Stimulated activated naive CD4-positive, alpha-beta T cell (primary cell): ENCODE measurements at regions not wholly inside any gene's neighbourhood (a gene's known extent, or its start where the extent isn't known, plus 50 kb on each side); places are given as distances from the start of the nearest gene placed in this dataset.

Experiments
- DNase-seq, 6 experiments: peaks; one replicate each; lab custom pipeline; 2025; lab: John Stamatoyannopoulos, UW

- no peak for DNase-seq
These were observed 210.0 kb upstream of the PPP2R2D start for GRCh38 chr10:131690805-131691239.

DNA sequence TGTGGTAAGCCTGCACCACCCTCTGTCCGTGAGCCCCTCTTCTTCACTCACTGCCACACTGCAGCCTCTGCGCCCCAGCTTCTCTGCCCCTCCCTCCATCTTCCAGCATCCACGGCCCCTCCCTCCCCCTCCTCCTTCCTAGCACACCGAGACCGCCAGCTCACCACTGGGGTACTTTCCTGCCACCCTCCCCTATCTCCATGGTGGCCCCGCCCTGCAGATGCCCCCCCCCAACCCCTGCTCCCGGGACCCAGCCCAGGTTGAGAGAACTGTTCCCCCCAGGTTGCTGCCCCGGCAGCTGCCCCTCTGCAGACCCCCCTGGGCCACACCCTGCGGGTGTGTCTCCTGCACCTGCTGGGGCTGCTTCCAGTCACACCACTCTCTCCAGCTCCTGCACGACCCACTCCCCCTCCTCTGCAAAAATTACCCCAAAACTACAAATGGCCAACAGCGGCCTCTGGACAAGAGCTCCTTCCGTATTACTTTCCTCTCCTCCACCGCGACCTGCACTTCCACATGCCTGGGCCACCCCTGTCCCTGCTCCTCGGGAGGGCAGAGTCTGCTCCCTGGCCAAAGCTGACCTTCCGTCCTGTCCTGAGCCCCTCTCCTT is 209.2 kb upstream of the PPP2R2D start:
- DNase-seq, result no peak

DNA sequence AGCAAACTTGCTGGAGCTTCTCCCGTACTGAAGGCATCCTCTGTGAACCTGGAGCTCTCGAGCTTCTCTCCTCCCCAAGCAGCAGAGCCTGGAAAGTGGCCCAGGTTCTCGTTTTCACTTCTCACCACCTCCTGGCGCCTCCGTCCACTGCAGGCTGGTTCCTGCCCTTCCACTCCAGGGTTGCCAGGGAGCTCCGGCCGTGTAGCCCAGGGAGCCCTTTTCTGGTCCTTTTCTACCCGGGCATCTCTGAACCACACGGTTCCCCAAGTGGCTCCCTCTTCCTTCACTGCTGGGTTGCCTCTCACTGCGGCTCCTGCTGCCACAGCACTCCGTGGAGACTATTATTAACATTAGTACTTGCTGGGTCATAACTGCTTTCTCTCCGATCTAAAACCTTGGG is 208.6 kb upstream of the PPP2R2D start:
- DNase-seq, result no peak

DNA sequence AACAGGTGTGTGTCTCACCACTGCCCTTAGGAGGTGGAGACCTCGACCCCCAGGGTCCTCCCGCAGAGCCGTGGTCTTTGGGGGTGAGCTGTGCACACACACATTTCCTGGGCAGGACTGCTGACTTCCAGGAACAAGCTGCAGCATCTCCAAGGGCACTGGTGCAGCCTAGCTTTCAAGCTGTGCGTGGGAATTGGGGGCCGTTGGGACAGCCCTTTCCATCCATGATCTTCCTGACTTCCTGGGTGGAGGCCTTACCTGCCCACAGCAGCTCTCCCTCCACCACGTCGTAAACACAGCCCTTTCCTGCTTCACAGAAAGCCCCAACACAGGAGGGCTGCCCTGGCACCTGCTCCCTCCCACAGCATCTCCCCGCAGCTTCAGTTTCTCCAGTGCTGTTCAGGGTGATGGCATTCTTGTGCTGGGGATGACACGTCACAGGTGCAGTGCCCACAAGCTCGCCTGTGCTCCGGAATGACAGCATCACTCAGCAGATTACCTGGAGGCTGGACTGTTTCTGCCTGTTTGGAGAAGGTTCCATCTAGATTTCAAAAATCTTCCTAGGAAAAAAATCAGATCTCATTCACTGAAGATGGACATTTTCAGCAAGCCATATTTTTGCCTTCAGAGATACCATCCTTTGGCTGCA is 208.0 kb upstream of the PPP2R2D start:
- no peak for DNase-seq

DNA sequence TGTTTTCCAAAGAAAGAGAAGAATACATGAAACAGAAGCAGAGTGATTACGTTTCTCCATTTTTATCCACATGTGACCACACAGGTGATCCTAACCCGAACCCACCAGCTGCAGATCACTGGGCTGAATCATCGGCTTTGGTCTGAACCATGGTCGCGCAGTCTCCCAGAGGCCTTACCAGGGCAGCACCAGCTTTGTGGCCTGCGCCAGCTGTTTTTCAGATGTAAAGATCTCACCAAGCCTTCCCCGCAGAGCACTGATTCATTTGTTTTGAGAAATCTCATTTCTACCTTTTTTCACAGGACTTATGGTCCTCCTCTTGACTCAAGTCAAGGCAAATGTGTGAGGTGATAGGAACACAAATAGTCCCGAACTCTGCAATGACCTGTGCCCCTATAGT is 207.0 kb upstream of the PPP2R2D start:
- DNase-seq, result no peak

GRCh38 chr10:131694168-131694780 is 206.5 kb upstream of the PPP2R2D start:
- no peak for DNase-seq

DNA sequence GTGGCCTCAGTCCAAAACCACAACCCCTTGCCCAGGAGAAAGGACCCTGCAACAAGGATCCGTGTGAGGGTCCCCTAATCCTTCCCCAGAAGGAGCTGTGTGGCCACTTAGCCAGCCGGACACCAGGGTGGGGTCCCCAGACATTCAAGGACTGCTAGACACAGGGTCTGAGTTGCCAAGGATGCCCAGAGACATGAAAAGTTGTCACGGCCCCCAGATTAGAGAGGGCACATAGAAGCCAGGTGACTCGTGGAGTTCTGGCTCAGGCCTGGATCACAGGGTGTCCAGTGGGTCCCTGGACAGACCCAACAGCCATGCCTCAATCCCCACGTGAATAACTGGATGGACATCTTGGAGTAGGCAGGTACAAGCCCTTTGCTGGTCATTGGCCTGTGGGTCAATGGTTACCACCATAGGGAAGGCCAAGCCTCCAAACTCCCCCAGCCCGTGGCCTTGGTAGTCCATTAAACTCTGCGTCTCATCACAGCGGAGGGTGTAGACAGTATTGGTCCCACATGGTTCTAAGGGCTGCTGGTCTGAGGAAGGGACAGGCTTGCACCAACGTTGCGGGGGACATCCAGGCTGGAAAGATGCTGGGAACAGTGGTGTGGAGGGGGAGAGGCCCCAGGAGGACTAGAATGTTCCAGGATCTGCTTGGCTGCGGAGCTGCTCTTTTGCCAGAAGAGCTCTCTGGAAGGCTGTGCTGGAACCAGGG is 205.9 kb upstream of the PPP2R2D start:
- DNase-seq, result no peak

DNA sequence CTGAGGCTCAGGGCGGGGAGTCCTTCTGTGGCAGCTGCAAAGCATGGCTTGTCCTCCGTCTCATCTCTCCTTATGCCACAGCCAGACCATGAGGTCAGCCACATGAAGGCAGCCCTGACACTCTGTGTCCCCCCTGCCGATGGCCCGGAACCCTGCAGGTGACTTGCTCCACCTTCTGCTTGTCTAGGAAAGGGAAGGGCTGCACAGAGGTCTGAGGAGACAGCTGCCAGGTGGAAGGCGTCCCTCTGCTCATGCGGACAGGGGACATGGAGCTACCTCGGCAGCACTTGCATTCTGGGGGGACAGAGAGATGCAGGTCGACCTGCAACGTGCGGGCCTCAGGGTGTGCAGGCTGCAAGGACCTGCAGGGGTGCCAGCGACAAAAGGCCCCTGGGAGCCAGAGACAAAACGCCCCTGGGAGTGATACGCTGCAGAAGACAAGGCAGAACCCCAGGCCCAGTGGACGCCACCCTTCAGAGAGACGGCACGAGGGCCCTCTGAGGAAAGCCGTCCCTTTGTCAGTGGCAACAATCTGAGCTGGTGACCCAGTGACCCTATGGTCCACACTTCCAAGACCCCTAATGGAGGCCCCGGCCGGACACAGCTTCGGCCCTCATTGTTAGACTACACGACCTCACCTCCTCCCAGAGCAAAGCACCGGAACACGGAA is 205.2 kb upstream of the PPP2R2D start:
- DNase-seq, result no peak

DNA sequence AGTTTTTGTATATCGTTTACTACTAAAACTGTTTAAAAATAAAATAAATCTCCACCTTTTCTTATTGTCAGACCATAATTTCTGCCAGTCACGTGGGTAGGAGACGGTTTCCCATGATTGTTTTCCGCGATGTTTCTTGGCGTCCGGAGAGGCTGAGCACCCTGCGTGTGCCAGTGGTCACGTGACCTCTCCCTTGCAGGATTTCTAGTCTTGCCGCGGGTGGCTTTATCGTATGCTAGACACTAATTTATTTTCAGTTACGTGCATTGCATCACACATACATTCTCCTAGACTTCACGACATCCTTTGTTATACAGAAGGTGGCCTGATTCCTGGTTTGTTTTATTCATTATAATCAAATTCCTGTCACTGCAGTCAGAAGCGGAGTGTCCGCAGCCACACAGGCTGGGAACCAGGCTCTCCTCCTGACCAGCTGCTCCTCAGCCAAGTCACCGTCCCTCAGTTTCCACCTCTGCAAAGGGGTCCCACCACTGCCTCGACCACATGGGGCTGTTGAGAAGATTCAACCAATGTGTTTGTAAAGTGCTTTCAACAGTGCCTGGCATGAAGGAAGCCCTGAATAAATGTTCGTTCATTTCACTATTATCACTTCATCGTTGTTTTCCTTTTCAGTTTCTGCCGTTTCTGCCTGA is 203.2 kb upstream of the PPP2R2D start:
- no peak for DNase-seq

- DNase-seq, result no peak
These were observed 202.6 kb upstream of the PPP2R2D start for GRCh38 chr10:131698232-131698631.

DNA sequence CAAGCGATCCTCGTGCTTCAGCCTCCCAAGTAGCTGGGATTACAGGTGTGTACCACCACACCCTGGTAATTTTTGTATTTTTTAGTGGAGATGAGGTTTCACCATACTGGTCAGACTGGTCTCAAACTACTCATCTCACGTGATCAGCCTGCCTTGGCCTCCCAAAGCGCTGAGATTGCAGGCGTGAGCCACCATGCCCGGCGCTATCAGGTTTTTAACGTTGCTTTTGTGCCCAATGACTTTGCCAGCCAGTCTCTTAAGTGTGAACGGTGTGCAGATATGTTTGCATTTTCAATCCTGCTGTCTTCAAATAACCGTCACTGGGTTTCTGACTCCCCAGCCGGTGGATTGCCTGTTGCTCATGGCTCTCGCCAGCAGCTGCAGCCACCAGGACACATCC is 201.8 kb upstream of the PPP2R2D start:
- DNase-seq, result no peak

- no peak for DNase-seq
These were observed 200.8 kb upstream of the PPP2R2D start for GRCh38 chr10:131700032-131700431.

DNA sequence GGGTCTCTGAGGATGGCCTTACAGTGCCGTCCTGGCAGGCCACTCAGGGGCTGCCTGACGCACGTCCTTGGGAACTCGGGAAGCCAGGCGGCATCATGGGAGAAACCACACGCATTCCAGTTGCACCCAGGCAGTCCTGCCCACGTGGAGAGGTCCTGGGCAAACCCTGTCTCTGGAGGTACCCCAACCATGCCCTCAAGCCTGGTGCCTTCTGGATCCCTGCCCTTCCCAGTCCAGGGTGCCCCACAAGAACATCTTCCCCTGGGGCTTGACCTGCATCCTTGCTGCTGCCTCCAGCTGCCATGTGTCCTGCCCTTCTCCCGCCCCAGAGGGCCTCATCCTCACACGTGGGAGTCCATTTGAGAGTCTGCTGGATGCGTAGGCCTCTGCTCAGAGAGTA is 200.3 kb upstream of the PPP2R2D start:
- no peak for DNase-seq

DNA sequence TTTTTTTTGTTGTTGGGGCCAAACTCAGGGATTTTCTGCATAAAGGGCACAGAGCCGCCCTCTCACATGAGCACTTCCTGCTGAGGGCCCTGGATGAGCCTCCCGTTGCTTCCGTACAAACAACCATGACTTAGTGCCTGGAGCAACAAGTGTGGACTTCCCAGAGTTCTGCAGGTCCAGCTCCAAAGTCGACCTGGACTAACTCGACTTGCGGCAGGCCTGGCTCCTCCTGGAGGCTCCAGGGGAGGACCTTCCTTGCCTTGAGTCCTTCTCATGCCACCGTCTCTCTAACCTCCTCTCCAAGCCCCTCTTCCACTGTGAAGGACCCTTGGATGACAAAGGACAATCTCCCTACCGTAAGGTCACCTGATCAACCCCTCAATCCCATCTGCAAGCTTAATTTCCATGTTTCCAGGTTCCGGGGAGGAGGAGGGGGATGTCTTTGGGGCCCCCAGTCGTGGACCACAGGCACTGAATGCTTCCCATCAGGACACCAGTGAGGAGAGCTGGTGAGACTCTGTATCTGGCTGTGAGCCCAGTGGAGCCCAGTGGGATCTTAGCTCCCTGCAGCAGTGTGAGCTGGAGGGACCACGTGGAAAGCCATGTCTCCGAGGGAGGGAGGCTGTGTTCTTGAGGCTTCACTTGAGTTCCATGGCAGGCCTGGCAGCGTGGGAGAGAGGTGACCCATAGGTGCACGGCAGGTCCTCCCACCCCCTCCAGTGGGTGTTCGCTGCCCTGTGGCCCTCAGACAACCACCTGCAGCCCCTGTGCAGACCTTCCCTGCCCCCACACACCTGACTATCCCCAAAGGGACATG is 199.5 kb upstream of the PPP2R2D start:
- DNase-seq, result no peak

GRCh38 chr10:131702531-131703356 is 198.1 kb upstream of the PPP2R2D start:
- DNase-seq, result no peak

GRCh38 chr10:131703541-131703940 is 197.3 kb upstream of the PPP2R2D start:
- DNase-seq, result no peak

GRCh38 chr10:131703941-131704340 is 196.9 kb upstream of the PPP2R2D start:
- DNase-seq, result no peak

DNA sequence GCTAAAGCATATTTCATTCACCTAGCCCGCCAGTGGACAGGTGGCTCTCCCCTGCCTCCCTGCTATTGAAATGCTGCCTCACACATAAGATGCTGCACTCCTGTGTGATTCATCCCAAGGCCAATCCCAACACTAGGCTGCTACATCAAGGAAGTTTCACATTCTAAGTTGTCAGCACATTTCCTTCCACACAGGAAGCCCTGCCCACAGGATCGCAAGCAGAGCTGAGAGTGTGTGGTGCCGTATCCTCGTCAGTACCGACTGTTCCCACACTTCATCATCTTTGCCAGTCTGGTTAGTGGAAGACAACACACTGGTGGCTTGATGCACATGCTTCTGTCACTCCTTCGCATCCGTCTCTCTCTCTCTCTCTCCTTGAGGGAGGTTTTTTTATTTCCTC is 194.3 kb upstream of the PPP2R2D start:
- DNase-seq, result no peak

DNA sequence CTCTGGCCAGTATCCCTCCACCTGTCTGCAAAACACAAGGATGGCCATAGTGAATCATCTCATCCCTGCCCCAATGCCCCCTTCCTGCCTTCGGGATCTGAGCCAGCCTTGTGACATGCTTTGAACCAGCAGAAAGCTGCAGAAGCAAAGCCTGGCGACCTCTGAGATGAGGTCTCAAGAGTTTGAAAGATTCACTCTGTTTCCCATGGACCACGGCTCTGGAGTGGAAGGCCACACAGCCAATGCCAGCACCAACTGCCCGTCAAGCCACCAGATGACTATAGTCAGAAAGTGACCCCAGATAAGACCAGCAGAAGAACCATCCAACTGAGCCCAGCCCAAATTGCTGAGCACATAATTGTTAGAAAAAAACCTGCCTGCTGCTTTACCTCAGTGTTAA is 193.9 kb upstream of the PPP2R2D start:
- no peak for DNase-seq

GRCh38 chr10:131708225-131708880 is 192.5 kb upstream of the PPP2R2D start:
- no peak for DNase-seq
